ENCODE measurements at regions not wholly inside any gene's neighbourhood (a gene's known extent, or its start where the extent isn't known, plus 50 kb on each side); places are given as distances from the start of the nearest gene placed in this dataset.

- Histone ChIP-seq H3K9me3 (ENCODE audit: insufficient read depth, low read length, severe bottlenecking) (no peaks in the 10 kb centered on the region), H3K36me3 (ENCODE audit: insufficient read depth, low read length) (no peaks in the 10 kb centered on the region), H3K4me2 (ENCODE audit: insufficient read depth, low read length) (no peak overlapping the region), H3K4me3 (ENCODE audit: low read depth in 1 of 2, low read length in 2 of 2) (no peak overlapping the region), H2AFZ (ENCODE audit: low read depth, low read length) (no peak overlapping the region), H3K9ac (ENCODE audit: low read depth, low read length) (no peak overlapping the region), H4K20me1 (ENCODE audit: insufficient read depth, low read length) (no peaks in the 10 kb centered on the region), H3K79me2 (ENCODE audit: insufficient read depth, low read length) (no peaks in the 10 kb centered on the region), H3K27ac (ENCODE audit: low read length) (no peak overlapping the region), H3K27me3 (ENCODE audit: insufficient read depth, low read length, poor library complexity) (no peaks in the 10 kb centered on the region), H3K4me1 (ENCODE audit: insufficient read depth, low read length) (no peaks in the 10 kb centered on the region)
- no peak for DNase-seq
- ATAC-seq (ENCODE audit: insufficient read depth, low read depth): no peak
- TF ChIP-seq EZH2 (IDR thresholded peaks at IDR 0.05; ENCODE audit: borderline replicate concordance, low read depth, low read length, severe bottlenecking) (no peak), CTCF (IDR thresholded peaks at IDR 0.05; ENCODE audit: borderline replicate concordance, extremely low read depth, low read length, poor library complexity, severe bottlenecking) (no peak)
Measured at GRCh38 chr1:223016381-223016780, 126.7 kb downstream of the TLR5 start.

- TF ChIP-seq CTCF (IDR thresholded peaks at IDR 0.05; ENCODE audit: borderline replicate concordance, extremely low read depth, low read length, poor library complexity, severe bottlenecking): no peak
- no peak for TF ChIP-seq EZH2 (IDR thresholded peaks at IDR 0.05; ENCODE audit: borderline replicate concordance, low read depth, low read length, severe bottlenecking)
- no peak overlapping the region for H3K4me3 ChIP-seq (ENCODE audit: low read depth in 1 of 2, low read length in 2 of 2)
- no peak overlapping the region for H2AFZ ChIP-seq (ENCODE audit: low read depth, low read length)
- H3K79me2 ChIP-seq (ENCODE audit: insufficient read depth, low read length): no peaks in the 10 kb centered on the region
- no peaks in the 10 kb centered on the region for H3K36me3 ChIP-seq (ENCODE audit: insufficient read depth, low read length)
- ATAC-seq (ENCODE audit: insufficient read depth, low read depth) (no peak), DNase-seq (no peak)
- no peak overlapping the region for H3K4me2 ChIP-seq (ENCODE audit: insufficient read depth, low read length)
- H3K9ac ChIP-seq (ENCODE audit: low read depth, low read length): no peak overlapping the region
- no peaks in the 10 kb centered on the region for H3K4me1 ChIP-seq (ENCODE audit: insufficient read depth, low read length)
- H4K20me1 ChIP-seq (ENCODE audit: insufficient read depth, low read length): no peaks in the 10 kb centered on the region
- H3K27me3 ChIP-seq (ENCODE audit: insufficient read depth, low read length, poor library complexity): no peaks in the 10 kb centered on the region
- no peaks in the 10 kb centered on the region for H3K9me3 ChIP-seq (ENCODE audit: insufficient read depth, low read length, severe bottlenecking)
- H3K27ac ChIP-seq (ENCODE audit: low read length): no peak overlapping the region
Measured at GRCh38 chr1:223016890-223017289, 126.2 kb downstream of the TLR5 start.

- no peaks in the 10 kb centered on the region for H4K20me1 ChIP-seq (ENCODE audit: insufficient read depth, low read length)
- H3K27ac ChIP-seq (ENCODE audit: low read length): no peak overlapping the region
- no peak overlapping the region for H3K4me2 ChIP-seq (ENCODE audit: insufficient read depth, low read length)
- H3K4me3 ChIP-seq (ENCODE audit: low read depth in 1 of 2, low read length in 2 of 2): no peak overlapping the region
- H3K9me3 ChIP-seq (ENCODE audit: insufficient read depth, low read length, severe bottlenecking): no peaks in the 10 kb centered on the region
- no peak overlapping the region for H2AFZ ChIP-seq (ENCODE audit: low read depth, low read length)
- no peaks in the 10 kb centered on the region for H3K4me1 ChIP-seq (ENCODE audit: insufficient read depth, low read length)
- H3K27me3 ChIP-seq (ENCODE audit: insufficient read depth, low read length, poor library complexity): no peaks in the 10 kb centered on the region
- H3K36me3 ChIP-seq (ENCODE audit: insufficient read depth, low read length): no peaks in the 10 kb centered on the region
- TF ChIP-seq EZH2 (IDR thresholded peaks at IDR 0.05; ENCODE audit: borderline replicate concordance, low read depth, low read length, severe bottlenecking) (no peak), CTCF (IDR thresholded peaks at IDR 0.05; ENCODE audit: borderline replicate concordance, extremely low read depth, low read length, poor library complexity, severe bottlenecking) (no peak)
- ATAC-seq (ENCODE audit: insufficient read depth, low read depth) (no peak), DNase-seq (no peak)
- H3K9ac ChIP-seq (ENCODE audit: low read depth, low read length): no peak overlapping the region
- H3K79me2 ChIP-seq (ENCODE audit: insufficient read depth, low read length): no peaks in the 10 kb centered on the region
Measured at GRCh38 chr1:223017291-223017690, 125.8 kb downstream of the TLR5 start.

GRCh38 chr1:223018534-223018933, 124.5 kb downstream of the TLR5 start:
- H3K9me3 ChIP-seq (ENCODE audit: insufficient read depth, low read length, severe bottlenecking): no peaks in the 10 kb centered on the region
- no peaks in the 10 kb centered on the region for H3K79me2 ChIP-seq (ENCODE audit: insufficient read depth, low read length)
- no peaks in the 10 kb centered on the region for H4K20me1 ChIP-seq (ENCODE audit: insufficient read depth, low read length)
- H3K27ac ChIP-seq (ENCODE audit: low read length): no peak overlapping the region
- H3K4me3 ChIP-seq (ENCODE audit: low read depth in 1 of 2, low read length in 2 of 2): no peak overlapping the region
- no peak overlapping the region for H2AFZ ChIP-seq (ENCODE audit: low read depth, low read length)
- no peak for DNase-seq
- H3K4me1 ChIP-seq (ENCODE audit: insufficient read depth, low read length): no peaks in the 10 kb centered on the region
- no peak overlapping the region for H3K4me2 ChIP-seq (ENCODE audit: insufficient read depth, low read length)
- ATAC-seq (ENCODE audit: insufficient read depth, low read depth): no peak
- no peaks in the 10 kb centered on the region for H3K36me3 ChIP-seq (ENCODE audit: insufficient read depth, low read length)
- no peak overlapping the region for H3K9ac ChIP-seq (ENCODE audit: low read depth, low read length)
- no peaks in the 10 kb centered on the region for H3K27me3 ChIP-seq (ENCODE audit: insufficient read depth, low read length, poor library complexity)
- TF ChIP-seq EZH2 (IDR thresholded peaks at IDR 0.05; ENCODE audit: borderline replicate concordance, low read depth, low read length, severe bottlenecking) (no peak), CTCF (IDR thresholded peaks at IDR 0.05; ENCODE audit: borderline replicate concordance, extremely low read depth, low read length, poor library complexity, severe bottlenecking) (no peak)

All from DND-41 (cell line).